HG03432 (cell line): ENCODE measurements at regions not wholly inside any gene's neighbourhood (a gene's known extent, or its start where the extent isn't known, plus 50 kb on each side); places are given as distances from the start of the nearest gene placed in this dataset.
"Not testable (repeated sequence)": the region's sequence is repeated elsewhere in the genome, so short reads cannot be mapped to it uniquely, and the experiment has no call there.

Experiments used
- ATAC-seq: cut with Tn5 transposase; IDR thresholded peaks from one replicate; pipeline ENCODE4 v1.9.1; 2021; ENCODE audit warnings: mild to moderate bottlenecking, moderate library complexity; ENCODE audit not compliant: unreplicated experiment

DNA sequence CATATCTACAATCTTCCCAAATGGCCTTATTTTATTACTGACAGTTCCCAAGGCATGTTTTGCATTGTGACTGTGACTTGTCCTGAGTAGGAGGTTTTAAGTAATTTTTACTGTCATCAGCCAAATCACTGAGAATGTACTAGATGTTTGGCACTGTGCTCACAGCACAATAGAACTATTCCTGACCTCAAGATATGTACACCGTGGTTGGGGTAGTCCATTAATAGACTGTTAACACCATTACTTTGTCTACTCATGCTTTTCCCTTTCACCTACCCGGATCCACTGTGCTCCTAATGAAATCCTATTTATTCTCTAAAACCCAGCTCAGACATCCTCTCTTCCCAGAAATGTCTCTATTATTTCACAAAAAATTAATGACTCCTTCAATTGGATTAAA, 168.7 kb upstream of the TENM4 start:
- no peak for ATAC-seq

DNA sequence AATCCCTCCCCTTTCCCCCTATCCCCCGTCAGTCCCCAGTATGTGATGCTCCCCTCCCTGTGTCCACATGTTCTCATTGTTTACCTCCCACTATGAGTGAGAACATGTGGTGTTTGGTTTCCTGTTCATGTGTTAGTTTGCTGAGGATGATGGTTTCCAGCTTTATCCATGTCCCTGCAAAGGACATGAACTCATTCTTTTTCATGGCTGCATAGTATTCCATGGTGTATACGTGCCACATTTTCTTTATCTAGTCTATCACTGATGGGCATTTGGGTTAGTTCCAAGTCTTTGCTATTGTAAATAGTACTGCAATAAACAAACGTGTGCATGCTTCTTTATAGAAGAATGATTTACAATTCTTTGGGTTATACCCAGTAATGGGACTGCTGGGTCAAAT, 165.6 kb upstream of the TENM4 start:
- ATAC-seq: not testable (repeated sequence)

DNA sequence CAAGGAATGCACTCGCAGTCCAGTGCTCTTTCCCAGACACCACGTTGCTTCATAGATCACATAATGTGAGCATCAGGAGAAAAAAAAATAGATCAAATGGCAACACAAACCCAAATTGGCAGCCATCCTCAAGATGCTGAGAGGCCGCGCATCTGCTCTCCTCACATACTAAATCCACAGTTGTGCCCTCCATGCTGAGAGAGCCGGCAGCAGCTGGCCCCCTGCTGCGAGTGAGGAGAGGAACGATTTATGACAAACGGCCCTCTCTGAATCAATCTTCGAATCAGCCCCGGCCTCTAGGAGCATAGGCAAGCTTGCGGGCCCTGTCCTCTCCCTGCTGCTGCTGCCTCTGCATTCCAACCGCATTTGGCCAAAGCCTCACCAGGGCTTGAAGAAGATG, 159.9 kb upstream of the TENM4 start:
- no peak for ATAC-seq

DNA sequence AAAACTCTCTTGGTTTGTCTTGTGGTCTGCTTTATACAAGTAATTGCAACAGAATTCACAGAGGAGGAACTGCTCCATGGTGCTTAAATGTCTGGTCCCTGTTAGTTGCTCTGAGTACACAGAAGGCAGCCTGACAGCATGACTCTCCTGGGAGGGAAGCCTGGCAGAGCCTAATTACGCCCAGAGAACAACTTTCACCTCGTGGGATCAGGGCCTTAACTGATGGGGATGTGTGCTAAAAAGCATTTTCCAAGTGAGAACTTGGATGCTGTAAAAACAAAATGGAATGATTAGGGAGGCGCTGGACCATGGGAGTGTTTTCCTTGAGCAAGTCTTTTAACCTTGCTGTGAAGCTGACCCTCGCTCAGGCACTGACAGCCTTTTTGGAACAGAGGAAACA, 154.0 kb upstream of the TENM4 start:
- no peak for ATAC-seq

DNA sequence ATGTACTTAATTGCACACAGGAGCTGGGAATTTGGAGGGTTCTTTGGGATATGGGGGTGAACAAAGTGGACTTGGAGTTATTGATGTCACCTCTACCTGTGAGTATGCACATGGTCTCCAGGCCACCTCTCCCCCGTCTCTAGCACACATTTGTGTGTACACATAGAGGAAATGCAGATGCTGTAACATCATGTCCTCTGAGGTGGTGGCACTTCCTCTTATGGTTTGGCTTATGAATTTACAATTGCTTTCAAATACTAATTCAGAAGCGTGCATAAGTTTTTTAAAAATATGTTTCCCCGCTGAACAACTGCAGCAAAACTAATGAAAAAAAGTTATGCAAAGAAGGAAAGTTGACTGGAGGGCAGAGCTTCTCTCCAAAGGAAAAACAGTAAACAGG, 152.0 kb upstream of the TENM4 start:
- no peak for ATAC-seq

DNA sequence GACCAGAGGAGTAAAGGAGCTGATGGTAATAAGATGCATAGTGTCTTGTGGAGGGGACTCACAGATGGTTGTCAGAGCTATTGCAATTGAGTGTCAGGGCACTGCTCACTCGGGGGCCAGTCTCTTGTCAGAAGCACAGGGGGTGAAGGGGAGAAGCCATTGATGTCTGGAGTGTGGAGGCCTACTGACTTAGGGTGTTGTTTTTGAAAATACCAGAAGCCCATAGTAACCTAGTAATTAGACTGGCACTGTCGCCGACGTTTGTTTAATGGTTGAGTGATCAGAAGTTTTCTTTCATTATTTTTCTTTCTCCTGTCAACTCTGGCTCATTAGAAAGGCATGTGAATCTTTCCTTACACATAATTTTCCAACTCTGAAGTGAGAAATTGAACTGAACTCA, 151.6 kb upstream of the TENM4 start:
- ATAC-seq: no peak

DNA sequence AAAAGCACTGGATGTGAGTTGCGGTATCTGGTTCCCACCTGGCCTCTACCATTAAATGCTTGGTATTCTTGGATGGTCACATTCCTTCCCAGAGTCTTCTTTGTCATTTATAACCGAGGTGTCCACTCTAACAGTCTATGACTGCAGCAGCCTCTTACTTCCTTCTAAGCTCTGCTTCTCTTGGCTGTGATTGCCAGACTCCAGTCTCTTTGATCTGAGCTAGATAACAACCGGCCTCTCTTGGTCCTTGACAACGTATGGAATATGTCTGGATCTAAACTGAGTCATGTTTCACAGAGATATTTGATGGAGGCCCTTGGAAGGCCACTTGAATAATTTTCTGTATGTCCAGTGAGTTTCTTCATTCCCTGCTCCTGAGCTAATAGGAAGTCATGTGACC, 141.6 kb upstream of the TENM4 start:
- no peak for ATAC-seq

DNA sequence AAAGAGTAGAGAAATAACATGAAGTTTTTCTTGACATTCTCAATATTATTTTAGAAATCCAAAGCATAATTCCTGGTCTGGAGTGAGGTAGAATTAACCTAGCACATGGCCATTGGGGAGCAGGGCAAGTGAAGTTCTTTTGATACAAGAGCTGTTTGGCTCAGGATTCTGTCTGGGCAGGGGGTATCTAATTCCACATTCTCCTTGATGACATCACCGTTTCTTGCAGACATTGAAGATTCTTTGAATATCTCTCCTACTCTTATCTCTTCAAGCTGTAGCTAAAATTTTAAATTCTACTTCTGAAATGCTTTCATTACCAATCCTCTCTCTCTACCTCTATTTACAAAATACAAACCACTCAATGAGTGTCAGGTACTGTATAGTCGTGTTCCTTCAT, 138.2 kb upstream of the TENM4 start:
- ATAC-seq: no peak

DNA sequence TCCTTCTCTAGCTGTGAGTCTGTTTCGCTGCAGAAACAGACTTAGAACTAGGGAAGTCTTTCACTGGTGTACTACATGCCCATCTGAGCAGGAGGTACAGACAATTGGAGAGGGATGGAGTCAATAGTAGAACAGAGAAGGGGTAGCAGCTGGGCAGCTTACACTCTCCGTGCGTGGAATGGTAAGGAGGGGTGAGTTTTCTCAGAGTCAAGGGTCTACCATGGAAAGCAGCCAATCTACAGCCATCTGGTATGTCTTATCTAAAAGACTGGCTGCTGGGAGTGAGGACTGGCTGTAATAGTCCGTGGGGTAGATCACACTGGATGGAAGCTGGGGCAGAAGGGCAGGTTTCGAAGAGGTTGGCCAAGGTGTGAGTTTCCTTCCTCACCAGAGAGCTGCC, 137.3 kb upstream of the TENM4 start:
- no peak for ATAC-seq

DNA sequence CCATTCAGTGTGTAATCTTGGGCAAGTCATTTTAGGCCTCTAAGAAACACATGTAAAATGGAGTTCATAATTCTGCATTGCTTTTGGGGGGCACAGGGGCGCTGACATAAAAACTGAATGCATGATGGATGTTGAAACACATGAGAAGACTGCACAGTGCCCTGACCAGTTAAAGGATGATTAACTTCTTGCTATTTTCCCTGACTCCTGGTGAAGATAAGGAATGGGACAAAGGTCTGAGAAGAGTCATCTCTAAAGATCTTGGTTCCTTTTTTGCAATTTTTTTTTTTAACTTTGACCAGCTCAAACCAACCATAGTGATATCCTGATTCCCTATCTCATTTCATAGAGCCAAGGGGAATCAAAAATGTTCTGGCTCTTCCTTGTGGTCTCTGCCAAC, 134.9 kb upstream of the TENM4 start:
- ATAC-seq: no peak

DNA sequence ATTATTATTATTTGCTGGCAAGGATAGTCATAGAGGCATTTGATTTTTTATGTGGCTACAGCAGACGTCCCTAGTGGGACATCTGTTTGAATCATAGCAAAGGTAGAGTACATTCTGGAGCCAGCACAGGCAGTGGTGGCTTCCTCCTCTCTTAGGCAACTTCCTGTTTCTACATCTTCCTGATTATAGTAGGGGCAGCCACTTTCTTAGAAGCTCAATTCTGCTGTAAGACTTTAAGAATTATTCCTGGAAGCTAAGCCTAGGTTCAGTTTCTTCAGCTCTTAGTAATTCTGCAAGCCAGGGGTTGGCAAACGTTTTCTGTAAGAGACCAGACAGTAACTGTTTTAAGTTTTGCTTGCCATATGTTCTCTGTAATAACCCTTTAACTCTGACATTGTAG, 129.3 kb upstream of the TENM4 start:
- no peak for ATAC-seq

DNA sequence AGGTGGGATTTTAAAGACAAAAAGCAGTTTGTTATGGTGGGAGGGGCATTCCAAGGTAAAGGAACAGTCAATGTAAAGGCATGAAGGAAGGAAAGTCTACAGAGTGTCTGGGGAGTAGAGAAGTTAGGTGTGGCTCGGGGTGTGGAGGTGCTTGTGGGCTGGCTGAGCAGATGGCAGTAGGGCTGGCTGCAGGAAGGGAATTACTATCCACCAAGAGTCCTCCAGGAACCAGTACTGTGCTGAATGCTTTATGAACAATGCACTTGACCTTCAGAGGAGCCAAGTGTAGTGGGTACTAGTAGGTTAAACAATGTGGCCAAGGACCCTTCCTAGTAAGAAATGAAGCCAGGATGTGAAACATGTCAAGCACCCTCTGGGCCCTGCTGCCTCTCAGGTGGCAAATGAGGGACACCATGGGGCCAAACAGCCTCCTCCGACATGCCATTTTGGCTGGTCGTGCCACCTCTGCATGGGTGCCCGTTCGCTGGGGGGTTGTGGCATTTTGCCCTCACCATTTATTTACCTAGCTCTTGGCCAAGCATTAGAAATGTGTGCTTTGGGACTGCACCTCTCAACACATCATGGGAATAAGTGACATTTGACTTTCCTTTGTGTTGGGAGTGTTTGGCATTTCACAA, 123.6 kb upstream of the TENM4 start:
- no peak for ATAC-seq

DNA sequence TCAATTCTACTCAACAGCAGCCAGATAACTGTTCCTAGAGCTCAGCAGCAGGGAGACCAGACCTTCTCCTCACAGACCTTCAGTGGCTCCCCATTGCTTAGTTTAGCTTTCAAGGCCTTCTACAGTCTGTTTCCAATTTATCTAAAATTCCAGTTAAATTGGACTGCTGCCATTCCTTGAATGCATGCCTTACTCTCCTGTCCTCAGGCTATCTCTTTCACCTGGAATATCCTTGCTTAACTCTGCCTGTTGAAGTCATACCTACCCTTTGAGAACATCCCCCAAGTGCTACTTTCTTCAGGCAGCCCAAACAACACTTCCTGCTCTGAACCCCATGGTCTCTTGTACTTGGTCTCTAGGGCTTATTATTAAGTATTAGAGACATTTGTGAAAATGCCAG, 120.7 kb upstream of the TENM4 start:
- ATAC-seq: no peak

DNA sequence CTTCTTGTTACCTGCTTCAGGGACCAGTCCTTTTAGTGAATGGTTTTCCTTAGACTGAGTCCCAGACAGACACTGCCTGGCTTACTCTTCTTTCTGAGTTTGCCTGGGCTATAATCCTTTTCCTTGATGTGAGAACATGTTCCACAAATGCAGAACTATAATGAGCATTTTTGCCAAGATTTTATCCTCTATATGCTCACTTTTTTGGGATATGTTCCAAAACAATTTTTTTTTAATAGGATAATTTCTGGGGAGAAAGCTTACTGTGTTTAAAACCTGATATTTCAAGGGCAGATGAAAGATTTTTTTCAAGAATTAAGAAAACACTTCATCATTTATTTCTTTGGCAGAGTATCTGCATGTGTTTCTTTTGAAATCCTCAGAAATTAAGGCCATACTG, 110.0 kb upstream of the TENM4 start:
- no peak for ATAC-seq

DNA sequence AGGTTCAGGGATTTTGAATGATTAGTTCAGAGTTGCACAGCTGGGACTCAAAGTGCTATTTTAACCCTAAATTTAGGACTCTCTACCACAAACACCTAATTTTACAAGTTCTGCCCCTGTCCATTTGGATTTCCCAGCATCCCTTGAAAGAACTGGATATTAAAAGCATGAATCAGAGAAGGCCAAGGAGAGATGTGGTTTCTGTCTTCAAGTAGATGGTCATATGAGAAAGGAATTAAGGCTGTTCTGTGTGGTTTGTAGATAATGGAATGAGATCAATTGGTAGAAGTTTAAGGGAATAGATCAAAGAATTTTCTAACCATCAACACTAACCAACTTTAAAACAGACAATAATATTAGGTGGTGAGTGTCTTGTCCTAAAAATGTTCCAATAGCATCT, 106.4 kb upstream of the TENM4 start:
- ATAC-seq: no peak

DNA sequence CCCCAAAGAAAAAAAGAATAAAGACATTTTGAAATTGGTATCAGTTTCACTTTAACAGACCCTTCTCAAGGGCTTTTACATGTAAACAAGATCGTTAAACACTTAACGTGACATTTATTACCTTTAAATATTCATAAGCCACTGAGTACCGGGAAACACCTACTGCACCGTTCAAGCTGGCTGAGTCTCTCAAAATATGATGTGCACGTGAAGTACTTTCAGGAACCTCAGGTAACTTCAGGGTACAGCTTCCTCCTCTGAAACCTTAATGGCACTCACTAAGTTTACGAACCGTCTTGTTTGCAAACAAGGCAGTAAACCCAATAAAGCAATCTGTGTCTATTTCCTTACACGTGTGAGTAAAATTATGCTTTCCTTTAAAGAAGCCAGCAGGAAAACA, 105.5 kb upstream of the TENM4 start:
- no peak for ATAC-seq

DNA sequence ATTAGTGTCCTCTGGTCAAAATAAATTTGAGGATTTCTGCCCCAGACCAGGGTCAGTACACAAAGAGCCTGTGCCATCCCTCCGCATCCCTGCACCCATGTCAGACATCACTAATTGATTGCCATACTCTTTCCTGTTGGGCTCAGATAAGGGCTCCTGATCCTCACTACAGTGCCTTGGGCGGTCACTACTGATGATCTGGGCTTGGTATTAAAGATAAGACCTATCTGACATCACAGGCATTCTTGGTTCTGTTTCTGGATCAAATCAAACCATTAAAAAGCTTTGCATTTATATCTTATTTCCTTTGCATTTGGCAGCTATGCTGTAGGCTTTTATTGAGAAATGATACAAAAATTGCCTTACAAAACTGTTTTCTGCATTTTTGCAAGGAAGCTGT, 103.5 kb upstream of the TENM4 start:
- no peak for ATAC-seq

DNA sequence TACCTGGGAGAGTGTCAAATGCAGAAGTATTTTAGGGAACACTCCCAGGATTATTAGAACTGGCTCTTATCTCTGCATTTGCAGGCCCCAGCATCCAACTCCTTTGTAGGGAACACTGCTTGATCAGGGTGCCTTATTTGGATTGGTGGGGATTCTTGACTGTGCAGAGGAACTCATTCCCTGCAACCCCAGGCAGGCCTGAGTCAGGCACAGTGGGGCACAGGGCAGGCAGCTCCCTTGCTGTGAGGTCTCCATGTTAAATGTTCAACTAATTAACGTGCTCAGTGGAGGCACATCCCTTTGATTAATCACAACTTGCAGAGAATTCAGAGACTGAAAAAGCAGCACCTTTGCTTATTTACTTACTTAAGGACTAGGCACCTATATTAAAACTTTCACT, 102.3 kb upstream of the TENM4 start:
- ATAC-seq: no peak

DNA sequence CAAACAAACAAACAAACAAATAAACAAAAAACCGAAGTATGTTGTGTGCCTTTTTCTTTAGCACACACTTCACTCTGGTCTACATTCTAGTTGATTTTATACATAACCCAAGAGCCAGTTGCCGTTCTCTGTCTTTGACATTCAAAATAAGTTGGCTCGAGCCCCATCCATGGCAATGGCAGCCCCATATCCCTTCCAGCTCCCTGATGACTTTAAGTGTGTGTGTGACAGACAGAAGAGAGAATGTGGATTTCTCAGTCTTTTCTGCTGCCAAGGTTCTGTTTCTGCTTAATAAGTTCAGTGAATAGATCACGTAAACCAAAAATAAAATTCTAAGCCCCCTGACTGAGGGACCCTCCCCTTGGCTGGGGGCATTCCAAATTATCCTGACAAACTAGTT, 100.6 kb upstream of the TENM4 start:
- no peak for ATAC-seq

DNA sequence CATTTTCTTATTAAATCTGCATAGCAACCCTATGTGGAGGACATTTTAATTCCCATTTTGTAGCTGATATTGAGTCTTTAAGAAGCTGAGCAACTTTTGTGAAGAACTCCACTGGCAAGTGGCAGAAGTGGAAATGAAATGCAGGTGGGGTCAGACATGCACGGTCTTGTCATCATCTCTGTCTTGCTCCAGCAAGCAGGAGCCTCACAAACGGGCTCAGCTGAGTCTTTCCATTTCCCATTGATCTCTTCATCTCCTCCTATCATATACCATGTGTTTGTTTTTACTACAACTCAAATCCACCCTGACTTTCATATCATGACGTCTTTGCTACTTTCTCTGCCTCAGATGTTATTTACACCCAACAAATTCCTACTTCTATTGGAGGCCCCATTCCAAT, 97.9 kb upstream of the TENM4 start:
- ATAC-seq: no peak

DNA sequence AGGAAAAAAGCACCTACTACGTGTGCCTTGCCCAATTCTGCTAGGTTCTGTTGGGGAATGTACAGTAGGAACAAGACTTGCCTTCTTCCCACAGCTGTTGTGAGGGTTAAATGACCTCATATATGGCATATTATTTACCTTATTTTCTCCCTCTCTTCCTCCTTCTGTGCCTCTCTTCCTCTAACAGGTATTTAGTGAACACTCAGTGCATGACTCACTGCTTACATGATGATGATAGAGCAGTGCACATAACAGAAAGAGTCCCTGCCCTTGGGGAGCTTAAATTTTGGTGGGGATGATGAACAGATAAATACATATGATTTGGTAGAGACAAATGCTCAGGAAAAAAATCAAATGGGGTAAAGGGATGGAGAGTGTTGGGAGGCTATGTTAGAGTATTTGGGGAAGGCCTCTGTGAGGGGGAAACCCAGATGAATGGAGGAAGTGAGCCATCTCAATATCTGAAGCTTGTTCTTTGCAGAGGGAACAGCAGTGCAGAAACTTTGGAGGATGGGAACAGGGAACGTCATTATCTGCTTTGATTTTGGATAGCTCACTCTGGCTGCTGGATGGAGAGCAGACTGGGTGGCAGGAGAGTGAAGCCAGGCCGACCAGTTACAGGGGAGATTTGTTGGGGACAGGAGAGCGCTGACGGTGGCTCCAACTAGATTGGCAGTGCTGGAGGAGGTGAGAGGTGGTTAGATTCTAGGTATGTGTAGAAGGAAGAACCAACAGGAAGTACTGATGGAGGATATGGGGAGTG, 95.5 kb upstream of the TENM4 start:
- no peak for ATAC-seq

DNA sequence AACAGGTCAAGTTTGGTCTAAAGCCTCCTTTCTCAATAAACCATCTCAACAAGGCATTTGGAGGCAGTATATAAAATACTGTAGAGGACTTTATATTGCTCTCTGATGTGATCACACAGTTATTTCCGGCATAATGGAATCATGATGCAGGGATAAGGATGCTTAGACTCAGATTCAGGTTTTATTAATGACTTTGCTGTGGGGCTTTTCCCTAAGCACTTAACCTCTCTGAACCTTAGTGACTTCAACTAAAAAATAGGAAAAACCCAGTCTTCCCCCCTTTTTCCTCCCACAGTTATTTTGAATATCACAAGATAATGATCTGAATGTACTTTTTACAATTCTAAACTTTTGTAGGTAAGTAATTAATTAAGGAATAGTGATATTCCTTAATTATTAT, 94.8 kb upstream of the TENM4 start:
- ATAC-seq: no peak

DNA sequence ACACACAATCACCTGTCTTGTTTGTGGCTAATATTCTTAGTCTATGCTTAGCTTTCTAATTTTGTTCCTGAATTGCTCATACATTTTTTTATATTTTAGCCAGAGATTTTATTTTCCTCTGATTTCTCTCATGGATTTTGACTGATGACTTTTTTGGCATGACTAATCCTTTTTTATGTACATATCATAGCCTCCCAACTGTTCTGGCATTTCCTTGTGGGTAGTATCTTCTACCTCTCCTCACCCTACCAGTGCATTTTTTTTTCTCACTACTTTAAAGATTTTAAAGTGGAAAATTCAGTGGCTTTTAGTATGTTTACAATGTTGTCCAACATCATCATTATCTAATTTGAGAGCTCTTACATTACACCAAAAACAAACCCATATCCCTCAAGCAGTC, 84.4 kb upstream of the TENM4 start:
- ATAC-seq: no peak
